ENCODE measurements at regions not wholly inside any gene's neighbourhood (a gene's known extent, or its start where the extent isn't known, plus 50 kb on each side); places are given as distances from the start of the nearest gene placed in this dataset.
"Not testable (repeated sequence)": the region's sequence is repeated elsewhere in the genome, so short reads cannot be mapped to it uniquely, and the experiment has no call there.

DNA sequence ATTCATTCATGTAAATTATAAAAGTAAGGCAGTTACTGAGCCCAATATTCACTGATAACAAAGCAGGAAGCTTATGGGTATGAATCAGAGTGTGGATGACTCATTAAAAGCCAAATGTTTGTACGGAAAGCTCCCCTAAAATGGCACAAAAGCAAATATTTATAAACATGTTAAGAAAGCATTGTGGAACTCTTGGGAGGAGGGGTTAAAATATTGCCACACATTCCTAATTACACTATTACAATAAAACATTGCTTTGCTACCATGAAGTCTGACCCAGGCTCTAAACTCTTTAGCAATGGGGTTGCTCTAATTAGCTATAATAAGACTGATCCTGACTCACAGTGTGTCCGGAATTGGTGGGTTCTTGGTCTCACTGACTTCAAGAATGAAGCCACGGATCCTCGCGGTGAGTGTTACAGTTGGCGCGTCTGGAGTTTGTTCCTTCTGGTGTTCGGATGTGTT, 110.9 kb downstream of the NAB1 start:
- Histone ChIP-seq H3K36me3 (no peaks in the 10 kb centered on the region), H3K27me3 (no peaks in the 10 kb centered on the region), H3K4me3 (peak overlapping the region; percentile 32 to 41), H3K9me3 (no peaks in the 10 kb centered on the region), H3K4me1 (peaks cover 0 to 3% of the 10 kb centered on the region in 2 donors), H3K27ac (peak overlapping the region; percentile 36 to 76)
- TF ChIP-seq, protein P1, sequence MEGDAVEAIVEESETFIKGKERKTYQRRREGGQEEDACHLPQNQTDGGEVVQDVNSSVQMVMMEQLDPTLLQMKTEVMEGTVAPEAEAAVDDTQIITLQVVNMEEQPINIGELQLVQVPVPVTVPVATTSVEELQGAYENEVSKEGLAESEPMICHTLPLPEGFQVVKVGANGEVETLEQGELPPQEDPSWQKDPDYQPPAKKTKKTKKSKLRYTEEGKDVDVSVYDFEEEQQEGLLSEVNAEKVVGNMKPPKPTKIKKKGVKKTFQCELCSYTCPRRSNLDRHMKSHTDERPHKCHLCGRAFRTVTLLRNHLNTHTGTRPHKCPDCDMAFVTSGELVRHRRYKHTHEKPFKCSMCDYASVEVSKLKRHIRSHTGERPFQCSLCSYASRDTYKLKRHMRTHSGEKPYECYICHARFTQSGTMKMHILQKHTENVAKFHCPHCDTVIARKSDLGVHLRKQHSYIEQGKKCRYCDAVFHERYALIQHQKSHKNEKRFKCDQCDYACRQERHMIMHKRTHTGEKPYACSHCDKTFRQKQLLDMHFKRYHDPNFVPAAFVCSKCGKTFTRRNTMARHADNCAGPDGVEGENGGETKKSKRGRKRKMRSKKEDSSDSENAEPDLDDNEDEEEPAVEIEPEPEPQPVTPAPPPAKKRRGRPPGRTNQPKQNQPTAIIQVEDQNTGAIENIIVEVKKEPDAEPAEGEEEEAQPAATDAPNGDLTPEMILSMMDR (IDR thresholded peaks at IDR 0.05): no peak
- no peak for DNase-seq (ENCODE audit: low spot score)

DNA sequence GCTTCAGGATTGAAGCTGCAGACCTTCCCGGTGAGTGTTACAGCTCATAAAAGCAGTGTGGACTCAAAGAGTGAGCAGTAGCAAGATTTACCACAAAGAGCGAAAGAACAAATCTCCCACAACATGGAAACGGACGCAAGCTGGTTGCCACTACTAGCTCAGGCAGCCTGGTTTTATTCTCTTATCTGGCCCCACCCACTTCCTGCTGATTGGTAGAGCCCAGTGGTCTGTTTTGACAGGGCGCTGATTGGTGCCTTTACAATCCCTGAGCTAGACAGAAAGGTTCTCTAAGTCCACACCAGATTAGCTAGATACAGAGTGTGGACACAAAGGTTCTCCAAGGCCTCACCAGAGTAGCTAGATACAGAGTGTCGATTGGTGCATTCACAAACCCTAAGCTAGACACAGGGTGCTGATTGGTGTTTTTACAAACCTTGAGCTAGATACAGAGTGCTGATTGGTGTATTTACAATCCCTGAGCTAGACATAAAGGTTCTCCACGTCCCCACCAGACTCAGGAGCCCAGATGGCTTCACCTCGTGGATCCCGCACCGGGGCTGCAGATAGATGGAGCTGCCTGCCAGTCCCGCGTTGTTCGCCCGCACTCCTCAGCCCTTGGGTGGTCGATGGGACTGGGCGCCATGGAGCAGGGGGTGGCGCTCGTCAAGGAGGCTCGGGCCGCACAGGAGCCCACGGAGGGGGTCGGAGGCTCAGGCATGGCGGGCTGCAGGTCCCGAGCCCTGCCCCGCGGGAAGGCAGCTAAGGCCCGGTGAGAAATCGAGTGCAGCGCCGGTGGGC, 111.7 kb downstream of the NAB1 start:
- H3K9me3 ChIP-seq; H3K4me1 ChIP-seq; H3K27me3 ChIP-seq; DNase-seq (ENCODE audit: low spot score); H3K36me3 ChIP-seq: not testable (repeated sequence)
- Histone ChIP-seq H3K4me3 (peak overlapping the region; percentile 32 to 41), H3K27ac (peak overlapping the region; percentile 36 to 76)

DNA sequence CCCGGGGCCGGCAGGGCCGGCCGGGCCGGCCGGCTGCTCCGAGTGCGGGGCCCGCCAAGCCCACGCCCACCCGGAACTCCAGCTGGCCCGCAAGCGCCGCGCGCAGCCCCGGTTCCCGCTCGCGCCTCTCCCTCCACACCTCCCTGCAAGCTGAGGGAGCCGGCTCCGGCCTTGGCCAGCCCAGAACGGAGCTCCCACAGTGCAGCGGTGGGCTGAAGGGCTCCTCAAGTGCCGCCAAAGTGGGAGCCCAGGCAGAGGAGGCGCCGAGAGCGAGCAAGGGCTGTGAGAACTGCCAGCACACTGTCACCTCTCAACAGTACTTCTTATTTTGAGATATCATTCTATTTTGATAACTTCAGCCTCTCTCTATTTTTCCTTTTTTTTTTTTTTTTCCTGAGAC, 112.3 kb downstream of the NAB1 start:
- not testable (repeated sequence) for H3K4me1 ChIP-seq; H3K27me3 ChIP-seq; H3K9me3 ChIP-seq; DNase-seq (ENCODE audit: low spot score); H3K36me3 ChIP-seq
- Histone ChIP-seq H3K4me3 (peak overlapping the region; percentile 13 to 40), H3K27ac (peak overlapping the region in 1 of 2 donors; percentile 50)

DNA sequence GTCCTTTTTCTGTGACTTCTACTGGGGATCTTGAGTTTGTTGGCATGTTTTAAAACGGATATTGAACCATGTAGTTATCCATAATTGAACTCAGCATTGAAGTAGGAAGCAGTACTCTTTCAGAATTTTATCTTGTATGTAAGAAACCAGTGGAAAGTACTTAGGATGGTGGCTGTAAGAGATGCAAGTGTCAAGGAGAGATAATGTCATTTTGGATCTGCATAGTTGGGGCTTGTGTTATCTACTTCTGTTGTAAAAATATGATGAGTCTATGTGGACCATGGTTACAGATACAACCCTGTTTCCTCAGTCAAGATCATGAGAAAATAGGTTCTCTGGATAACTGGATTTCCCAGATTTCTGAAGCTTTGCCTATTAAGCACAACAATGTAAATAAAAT, 113.7 kb downstream of the NAB1 start:
- Histone ChIP-seq H3K36me3 (no peaks in the 10 kb centered on the region), H3K9me3 (no peaks in the 10 kb centered on the region), H3K4me3 (no peak overlapping the region), H3K27ac (no peak overlapping the region), H3K27me3 (no peaks in the 10 kb centered on the region), H3K4me1 (no peaks in the 10 kb centered on the region)
- DNase-seq (ENCODE audit: low spot score): no peak
- TF ChIP-seq, protein P1 (IDR thresholded peaks at IDR 0.05): no peak

DNA sequence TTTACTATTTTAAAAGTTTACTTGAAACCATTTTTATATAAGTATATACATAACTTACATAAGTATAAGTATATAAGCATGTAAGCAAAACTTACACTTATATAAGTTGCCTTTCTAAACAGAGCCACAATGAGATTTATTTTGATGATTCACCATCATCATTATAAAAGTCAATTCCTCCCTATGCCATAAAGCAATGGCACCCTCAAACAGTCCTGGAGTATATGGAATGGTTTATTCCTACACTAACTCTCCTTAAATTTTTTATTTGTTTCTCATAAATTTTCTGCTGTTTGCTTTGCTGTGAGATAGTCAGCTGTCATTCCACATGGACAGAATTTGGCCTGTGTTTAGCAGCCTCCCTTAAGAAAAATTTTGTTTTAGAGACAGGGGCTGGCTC, 114.2 kb downstream of the NAB1 start:
- TF ChIP-seq, protein P1 (IDR thresholded peaks at IDR 0.05): no peak
- no peaks in the 10 kb centered on the region for H3K4me1 ChIP-seq
- H3K27ac ChIP-seq: no peak overlapping the region
- no peaks in the 10 kb centered on the region for H3K27me3 ChIP-seq
- no peaks in the 10 kb centered on the region for H3K36me3 ChIP-seq
- no peaks in the 10 kb centered on the region for H3K9me3 ChIP-seq
- no peak for DNase-seq (ENCODE audit: low spot score)
- no peak overlapping the region for H3K4me3 ChIP-seq

DNA sequence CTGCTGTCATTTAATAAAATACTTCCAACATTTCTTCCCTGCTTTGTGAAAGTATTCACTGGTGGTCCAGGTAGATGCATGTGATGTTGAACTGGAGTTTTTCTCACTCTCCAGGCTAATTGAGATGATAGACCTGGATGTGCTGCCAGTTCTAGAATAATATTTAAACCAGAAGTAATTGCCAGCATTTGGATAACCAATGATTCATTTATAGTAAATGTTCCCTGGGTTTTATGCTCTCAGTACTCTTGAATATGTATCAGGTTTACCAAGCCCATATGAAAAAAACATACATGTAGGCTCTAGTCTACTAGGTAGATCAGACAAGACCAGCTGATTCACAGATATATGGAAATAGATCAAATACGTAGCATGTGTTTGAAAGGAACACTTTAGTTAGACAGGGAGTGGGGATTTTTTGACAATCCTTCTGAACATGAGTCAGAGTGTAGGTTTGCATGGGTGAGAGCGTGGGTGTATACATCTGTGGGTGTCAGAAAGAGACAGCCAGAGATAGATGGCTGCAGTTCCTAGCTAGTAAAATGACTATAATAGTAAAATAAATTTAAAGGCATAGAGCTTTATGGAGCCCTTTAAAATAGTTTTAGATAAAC, 115.1 kb downstream of the NAB1 start:
- TF ChIP-seq, protein P1 (IDR thresholded peaks at IDR 0.05): no peak
- Histone ChIP-seq H3K27ac (no peak overlapping the region), H3K27me3 (no peaks in the 10 kb centered on the region), H3K4me1 (no peaks in the 10 kb centered on the region), H3K4me3 (no peak overlapping the region), H3K9me3 (no peaks in the 10 kb centered on the region), H3K36me3 (no peaks in the 10 kb centered on the region)
- DNase-seq (ENCODE audit: low spot score): no peak

Measured in right atrium auricular region (tissue), 2 donors.